Fibroblast of skin of scalp (primary cell): ENCODE measurements at regions not wholly inside any gene's neighbourhood (a gene's known extent, or its start where the extent isn't known, plus 50 kb on each side); places are given as distances from the start of the nearest gene placed in this dataset.

Experiments
- DNase-seq: peaks from one replicate; pipeline ENCODE4 v3.0.0-alpha.2; 2013

DNA sequence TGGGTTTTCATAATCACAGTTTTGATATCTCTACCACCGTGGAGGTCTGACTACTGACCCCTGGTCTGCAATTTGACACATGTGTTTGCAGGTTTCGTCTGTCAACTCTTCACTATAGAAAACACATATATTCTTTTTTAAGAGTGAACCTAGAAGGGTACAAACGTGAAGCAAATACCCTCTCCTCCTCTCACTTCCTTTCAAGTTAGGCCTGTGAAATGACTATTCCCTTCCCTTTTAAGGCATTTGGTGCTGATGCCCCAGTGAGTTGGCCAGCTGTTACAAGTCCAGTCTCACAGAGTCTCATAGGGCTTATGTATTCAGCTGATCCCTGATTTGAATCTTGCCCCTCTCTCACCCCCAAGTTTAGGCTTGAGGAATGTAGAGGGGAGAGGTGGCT, 742.0 kb upstream of the IGFBP3 start:
- no peak for DNase-seq

GRCh38 chr7:46661431-46661830, 740.4 kb upstream of the IGFBP3 start:
- DNase-seq: no peak

- peak; percentile 42 for DNase-seq
These were observed 739.4 kb upstream of the IGFBP3 start for GRCh38 chr7:46660402-46660980.

DNA sequence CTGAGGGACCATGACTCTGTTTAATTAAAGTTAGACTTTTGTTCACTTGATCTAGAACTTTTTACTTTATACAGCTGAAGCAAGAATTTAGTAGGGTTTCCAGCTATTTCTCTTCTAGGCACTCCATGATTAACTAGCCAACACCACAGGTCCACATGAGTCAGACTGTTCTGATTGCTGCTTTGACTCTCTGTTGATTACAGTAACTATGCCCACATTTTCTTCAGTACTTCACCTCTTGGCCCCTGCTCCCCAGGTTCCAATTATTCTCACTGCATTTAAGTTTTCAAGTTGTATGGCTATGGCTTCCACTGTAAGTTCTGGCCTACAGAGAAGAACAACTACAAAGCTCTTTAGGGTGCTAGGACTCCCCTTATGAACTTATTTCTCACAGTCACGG, 737.2 kb upstream of the IGFBP3 start:
- DNase-seq: no peak

- no peak for DNase-seq
These were observed 733.7 kb upstream of the IGFBP3 start for GRCh38 chr7:46654546-46655443.

GRCh38 chr7:46653848-46654247, 732.8 kb upstream of the IGFBP3 start:
- no peak for DNase-seq

DNA sequence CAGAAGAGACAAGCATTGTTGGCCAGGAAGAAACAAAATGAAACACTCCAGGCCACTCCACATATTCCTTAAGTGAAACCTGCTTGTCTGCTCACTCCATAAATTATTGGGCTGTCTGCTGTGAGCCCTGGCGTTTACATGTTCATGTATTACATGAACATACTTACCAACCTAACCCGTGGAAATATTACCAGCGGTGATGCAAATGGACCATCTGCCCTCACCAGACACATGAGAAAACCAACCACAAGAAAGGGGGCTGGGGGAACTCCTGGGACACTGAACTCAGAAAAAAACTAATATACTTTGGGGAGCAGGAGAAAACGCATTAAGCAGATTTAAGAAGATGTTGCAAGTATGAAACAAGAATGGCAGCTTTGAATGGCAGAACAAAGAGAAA, 731.2 kb upstream of the IGFBP3 start:
- no peak for DNase-seq

DNA sequence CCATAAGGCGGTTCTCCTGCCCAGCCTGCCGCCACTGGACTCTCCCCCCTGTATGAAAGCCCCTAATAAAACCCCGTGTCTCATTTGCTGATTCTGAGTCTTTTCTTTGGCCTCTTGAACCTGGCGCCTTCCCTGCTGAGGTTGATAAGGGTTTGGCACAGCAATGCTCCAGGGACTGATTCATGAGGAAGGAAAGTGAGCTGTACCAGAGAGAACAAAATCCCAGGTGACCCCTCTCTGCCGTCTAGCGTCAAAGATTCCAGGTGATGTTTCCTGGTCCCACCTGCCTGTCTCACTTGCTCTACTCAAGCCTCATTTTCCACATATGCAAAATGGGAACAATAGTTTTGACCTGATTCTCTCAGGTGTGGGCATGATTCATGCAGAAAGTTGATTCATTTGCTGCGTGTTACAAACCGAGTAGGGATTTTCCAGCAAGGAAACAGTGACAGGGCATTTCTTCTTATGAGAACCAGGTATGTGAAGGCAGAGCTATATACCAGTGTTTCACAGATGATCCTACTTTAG, 730.6 kb upstream of the IGFBP3 start:
- no peak for DNase-seq

DNA sequence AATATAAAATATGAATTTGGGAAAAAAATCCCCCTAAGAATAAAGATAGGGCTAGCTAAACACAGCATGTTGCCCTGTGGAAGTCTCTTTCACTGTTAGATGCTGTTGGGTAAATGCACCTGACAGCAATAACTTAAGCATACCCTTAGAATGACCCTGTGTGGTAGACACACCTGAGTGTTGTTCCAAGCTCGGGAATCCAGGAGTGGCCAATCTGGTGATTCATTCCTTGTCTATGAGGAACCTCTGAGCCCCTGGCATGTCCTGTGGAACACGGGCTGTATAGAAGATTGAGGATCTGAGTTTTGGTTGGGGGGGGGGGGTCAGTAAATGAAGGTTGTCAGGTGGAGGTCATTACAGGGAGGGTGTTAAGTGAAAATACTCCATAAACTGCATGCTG, 730.0 kb upstream of the IGFBP3 start:
- DNase-seq: no peak

DNA sequence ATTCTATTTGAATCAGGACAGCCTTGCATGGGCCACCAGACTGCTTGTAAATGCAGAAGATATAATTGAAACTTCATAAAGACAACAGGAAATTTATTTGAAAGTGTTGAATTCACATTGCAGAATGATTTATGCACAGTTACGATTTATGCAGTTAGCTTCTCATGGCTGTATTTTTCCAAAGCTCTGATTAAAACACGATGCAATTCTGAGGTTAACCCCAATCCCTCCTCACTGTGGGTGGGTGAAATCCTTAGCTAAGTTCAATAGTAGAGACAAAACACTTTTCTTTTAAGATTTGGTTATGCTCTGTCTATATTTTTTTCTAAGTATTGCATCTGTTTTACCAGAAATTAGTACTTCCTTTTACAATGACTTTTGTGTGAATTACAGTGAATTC, 728.8 kb upstream of the IGFBP3 start:
- peak; percentile 69 for DNase-seq

- no peak for DNase-seq
These were observed 717.0 kb upstream of the IGFBP3 start for GRCh38 chr7:46637793-46638735.

GRCh38 chr7:46636022-46636421, 715.0 kb upstream of the IGFBP3 start:
- DNase-seq: no peak

- DNase-seq: no peak
These were observed 712.7 kb upstream of the IGFBP3 start for GRCh38 chr7:46633630-46634240.

DNA sequence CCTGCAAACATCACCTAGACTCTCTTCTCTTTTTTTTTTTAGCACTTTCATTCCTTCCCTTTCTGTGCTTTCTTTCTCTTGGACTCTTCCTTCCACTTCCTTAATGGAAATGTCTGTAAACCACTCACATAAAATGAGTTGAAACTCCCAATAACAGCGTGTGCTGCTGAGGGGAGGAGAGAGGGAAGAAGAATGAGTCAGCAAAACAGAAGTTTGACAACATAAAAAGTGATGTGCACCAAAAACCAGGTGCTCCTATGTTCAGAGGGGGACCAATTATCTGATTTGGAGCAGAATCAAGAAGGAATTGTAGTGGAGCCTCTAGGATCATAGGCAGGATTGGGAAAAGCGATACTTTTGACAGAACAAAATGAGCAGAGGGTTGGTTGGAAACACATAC, 712.1 kb upstream of the IGFBP3 start:
- no peak for DNase-seq

GRCh38 chr7:46630031-46630430, 709.0 kb upstream of the IGFBP3 start:
- peak; percentile 83 for DNase-seq

DNA sequence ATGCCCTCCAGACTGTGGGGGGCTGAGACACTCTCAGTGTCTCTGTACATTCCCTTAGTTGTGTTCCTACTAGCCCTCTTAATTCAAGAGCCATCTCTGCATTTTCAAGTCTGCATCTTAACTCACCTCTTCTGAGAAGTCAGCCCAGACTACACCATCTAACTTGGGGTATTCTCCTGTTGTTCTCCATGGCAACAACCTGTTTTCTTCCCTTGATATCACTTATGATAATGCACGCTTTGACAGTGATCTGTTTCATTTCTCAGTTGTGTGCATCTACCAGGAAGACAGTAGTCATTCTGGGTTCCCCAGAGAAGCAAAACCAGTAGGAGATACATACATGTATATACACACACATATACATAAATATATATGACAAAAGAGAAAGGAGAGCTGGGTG, 707.3 kb upstream of the IGFBP3 start:
- DNase-seq: no peak

- DNase-seq: peak; percentile 39
These were observed 705.7 kb upstream of the IGFBP3 start for GRCh38 chr7:46626691-46627310.

GRCh38 chr7:46626261-46626660, 705.2 kb upstream of the IGFBP3 start:
- DNase-seq: no peak

DNA sequence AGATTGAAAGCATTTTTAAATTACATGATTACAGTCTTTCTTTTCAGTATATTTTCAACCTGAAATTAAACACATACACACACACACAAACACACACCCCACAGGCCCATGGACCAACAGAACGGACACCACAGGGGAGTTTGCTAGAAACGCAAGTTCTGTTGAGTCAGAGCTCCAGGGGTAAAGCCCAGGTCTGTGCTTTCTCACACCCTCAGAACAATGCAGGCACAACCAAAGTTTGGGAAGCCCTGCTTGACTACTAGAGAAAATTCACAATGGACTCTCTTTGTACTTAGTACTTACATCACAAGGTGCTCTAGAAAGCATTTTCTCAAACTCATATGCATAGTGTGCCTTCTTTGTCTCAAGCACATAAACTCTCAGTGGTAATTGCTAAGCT, 704.0 kb upstream of the IGFBP3 start:
- no peak for DNase-seq

GRCh38 chr7:46622251-46622650, 701.2 kb upstream of the IGFBP3 start:
- no peak for DNase-seq

- DNase-seq: no peak
These were observed 698.7 kb upstream of the IGFBP3 start for GRCh38 chr7:46619723-46620310.

DNA sequence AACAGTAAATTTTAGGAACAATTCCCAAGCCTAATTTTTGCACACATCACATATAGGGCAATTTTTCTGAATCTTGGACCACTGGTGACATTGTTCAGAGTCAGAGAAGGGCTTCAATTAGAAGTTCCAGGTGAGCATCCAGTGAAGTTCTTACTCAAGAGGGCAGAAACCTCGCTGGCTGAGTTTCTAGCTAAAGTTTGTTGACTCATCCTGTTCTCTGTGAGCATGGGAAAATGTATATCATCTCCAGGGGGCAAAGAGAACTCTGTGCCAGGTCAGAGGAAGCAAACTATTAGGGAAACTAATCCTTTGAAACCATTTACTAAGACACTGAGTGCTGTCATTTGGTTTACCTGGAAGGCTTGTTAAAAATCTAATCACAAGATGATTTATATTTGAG, 695.6 kb upstream of the IGFBP3 start:
- peak; percentile 31 for DNase-seq
